GM12874 (cell line): ENCODE measurements at regions not wholly inside any gene's neighbourhood (a gene's known extent, or its start where the extent isn't known, plus 50 kb on each side); places are given as distances from the start of the nearest gene placed in this dataset.

Source experiments
- CTCF ChIP-seq: IDR thresholded peaks from 2 replicates; pipeline ENCODE4 v1.5.1; 2011; ENCODE audit warnings: low read depth, mild to moderate bottlenecking, control low read depth, low read length, moderate library complexity; ENCODE audit not compliant: insufficient read depth

GRCh38 chr10:10576937-10577336 lies 440.7 kb upstream of the CELF2 start:
- TF ChIP-seq CTCF = no peak

GRCh38 chr10:10579709-10580108 lies 438.0 kb upstream of the CELF2 start:
- no peak for TF ChIP-seq CTCF

- TF ChIP-seq CTCF = no peak
Observed at GRCh38 chr10:10584161-10584560, 433.5 kb upstream of the CELF2 start.

- no peak for TF ChIP-seq CTCF
Observed at GRCh38 chr10:10587744-10588393, 429.8 kb upstream of the CELF2 start.

GRCh38 chr10:10589540-10590303 lies 427.9 kb upstream of the CELF2 start:
- TF ChIP-seq CTCF = no peak

- no peak for TF ChIP-seq CTCF
Observed at GRCh38 chr10:10591715-10592341, 425.8 kb upstream of the CELF2 start.

GRCh38 chr10:10596256-10596655 lies 421.4 kb upstream of the CELF2 start:
- no peak for TF ChIP-seq CTCF
